ENCODE measurements at regions not wholly inside any gene's neighbourhood (a gene's known extent, or its start where the extent isn't known, plus 50 kb on each side); places are given as distances from the start of the nearest gene placed in this dataset.

DNA sequence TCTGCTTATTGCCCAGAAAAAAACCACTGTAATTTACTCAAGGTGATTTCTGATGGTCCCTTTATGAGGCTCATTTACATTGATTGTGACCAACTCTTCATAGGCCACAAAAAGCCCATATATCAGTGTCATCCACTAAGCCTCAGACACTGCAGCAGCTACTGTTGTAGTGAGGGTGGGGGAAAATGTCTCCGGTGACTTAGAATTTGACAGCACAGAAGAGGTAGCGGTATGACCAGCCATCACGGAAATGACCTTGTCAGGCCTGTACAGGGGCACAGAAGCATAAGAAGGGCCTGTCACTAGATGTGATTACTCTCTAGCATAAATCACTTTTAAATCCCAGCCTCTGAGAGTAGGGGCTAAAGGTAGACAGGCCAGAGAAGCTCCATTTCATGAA lies 190.3 kb downstream of the PAX3 start:
- Histone ChIP-seq H3K27me3 (ENCODE audit: control insufficient read depth, insufficient read depth, low read length) (no peaks in the 10 kb centered on the region), H3K4me3 (ENCODE audit: low read depth, low read length) (no peak overlapping the region), H3K4me2 (ENCODE audit: low read length) (no peak overlapping the region), H2AFZ (no peak overlapping the region), H3K9me3 (ENCODE audit: control insufficient read depth, low read length) (no peaks in the 10 kb centered on the region), H3K79me2 (no peaks in the 10 kb centered on the region), H3K36me3 (ENCODE audit: control insufficient read depth, insufficient read depth, low read length) (no peaks in the 10 kb centered on the region), H3K4me1 (no peaks in the 10 kb centered on the region), H3K27ac (no peak overlapping the region), H3K9ac (no peak overlapping the region)
- no peak for TF ChIP-seq CTCF (IDR thresholded peaks at IDR 0.05)

DNA sequence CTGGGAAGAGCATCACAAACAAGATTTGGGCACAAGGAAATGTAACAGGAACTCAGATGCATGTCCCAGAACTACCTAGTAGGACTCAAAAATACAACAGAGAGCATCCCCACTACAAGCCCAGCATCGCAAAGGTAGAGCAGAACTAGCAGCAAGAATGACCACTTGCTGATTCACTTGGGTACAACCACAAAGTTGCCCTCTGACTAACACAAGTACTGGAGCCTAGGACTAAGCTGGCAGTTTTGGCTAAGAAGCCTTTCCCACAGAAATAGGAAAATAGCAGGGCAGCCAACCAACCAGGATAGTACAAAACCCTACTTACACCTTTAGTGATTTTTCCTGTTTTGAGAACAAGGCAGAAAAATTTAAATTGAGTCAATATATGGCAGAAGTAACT lies 193.8 kb downstream of the PAX3 start:
- no peaks in the 10 kb centered on the region for H3K79me2 ChIP-seq
- no peaks in the 10 kb centered on the region for H3K36me3 ChIP-seq (ENCODE audit: control insufficient read depth, insufficient read depth, low read length)
- H3K9me3 ChIP-seq (ENCODE audit: control insufficient read depth, low read length) = no peaks in the 10 kb centered on the region
- H3K4me1 ChIP-seq = no peaks in the 10 kb centered on the region
- no peak overlapping the region for H3K4me2 ChIP-seq (ENCODE audit: low read length)
- no peak for TF ChIP-seq CTCF (IDR thresholded peaks at IDR 0.05)
- no peak overlapping the region for H3K27ac ChIP-seq
- H3K27me3 ChIP-seq (ENCODE audit: control insufficient read depth, insufficient read depth, low read length) = no peaks in the 10 kb centered on the region
- H3K4me3 ChIP-seq (ENCODE audit: low read depth, low read length) = no peak overlapping the region
- H2AFZ ChIP-seq = no peak overlapping the region
- H3K9ac ChIP-seq = no peak overlapping the region

DNA sequence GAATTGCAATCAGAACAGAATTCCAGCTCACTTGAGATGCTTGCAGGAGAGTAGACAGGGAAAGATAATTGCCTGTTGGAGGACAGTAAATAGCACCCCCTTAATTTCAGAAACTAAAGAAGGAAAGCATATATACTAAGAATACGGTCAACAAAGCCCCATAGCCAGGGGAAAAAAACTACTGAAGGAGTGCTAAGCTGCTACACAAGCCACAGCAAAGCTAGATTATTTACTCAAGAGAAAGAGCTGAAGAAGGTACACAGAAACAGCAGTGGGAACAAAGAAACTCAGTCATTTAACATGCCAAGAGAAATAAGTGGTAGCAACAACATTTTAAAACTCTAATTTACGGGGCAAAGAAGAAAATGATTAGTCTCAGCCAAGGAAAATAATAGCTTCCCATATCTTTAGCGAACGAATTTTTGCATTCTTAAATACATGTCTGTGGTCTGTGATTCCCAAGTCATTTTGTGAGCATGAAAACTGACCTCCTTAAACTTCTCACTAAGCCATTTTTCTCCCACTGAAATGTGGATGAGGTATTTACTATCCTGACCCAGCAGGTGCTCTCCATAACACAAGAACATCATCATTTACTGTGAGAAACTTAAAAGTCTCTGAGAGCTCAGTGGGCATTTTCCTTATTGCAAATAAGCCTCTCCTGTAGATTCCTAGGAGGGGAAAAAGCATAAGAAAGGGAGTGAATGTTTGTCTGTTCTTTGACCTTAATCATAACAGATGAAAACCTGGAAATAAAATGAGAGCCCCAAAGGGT lies 196.0 kb downstream of the PAX3 start:
- no peak overlapping the region for H2AFZ ChIP-seq
- H3K9me3 ChIP-seq (ENCODE audit: control insufficient read depth, low read length) = no peaks in the 10 kb centered on the region
- no peak overlapping the region for H3K27ac ChIP-seq
- no peaks in the 10 kb centered on the region for H3K4me1 ChIP-seq
- TF ChIP-seq CTCF (IDR thresholded peaks at IDR 0.05) = no peak
- no peaks in the 10 kb centered on the region for H3K79me2 ChIP-seq
- no peak overlapping the region for H3K9ac ChIP-seq
- H3K36me3 ChIP-seq (ENCODE audit: control insufficient read depth, insufficient read depth, low read length) = no peaks in the 10 kb centered on the region
- no peaks in the 10 kb centered on the region for H3K27me3 ChIP-seq (ENCODE audit: control insufficient read depth, insufficient read depth, low read length)
- H3K4me2 ChIP-seq (ENCODE audit: low read length) = no peak overlapping the region
- H3K4me3 ChIP-seq (ENCODE audit: low read depth, low read length) = no peak overlapping the region

GRCh38 chr2:222100704-222101699 lies 197.8 kb downstream of the PAX3 start:
- TF ChIP-seq CTCF (IDR thresholded peaks at IDR 0.05) = no peak
- no peaks in the 10 kb centered on the region for H3K36me3 ChIP-seq (ENCODE audit: control insufficient read depth, insufficient read depth, low read length)
- no peaks in the 10 kb centered on the region for H3K79me2 ChIP-seq
- no peak overlapping the region for H3K9ac ChIP-seq
- no peak overlapping the region for H2AFZ ChIP-seq
- H3K4me1 ChIP-seq = no peaks in the 10 kb centered on the region
- H3K4me2 ChIP-seq (ENCODE audit: low read length) = no peak overlapping the region
- H3K27ac ChIP-seq = no peak overlapping the region
- H3K4me3 ChIP-seq (ENCODE audit: low read depth, low read length) = no peak overlapping the region
- no peaks in the 10 kb centered on the region for H3K27me3 ChIP-seq (ENCODE audit: control insufficient read depth, insufficient read depth, low read length)
- peaks cover 5% of the 10 kb centered on the region for H3K9me3 ChIP-seq (ENCODE audit: control insufficient read depth, low read length)
